ENCODE measurements at regions not wholly inside any gene's neighbourhood (a gene's known extent, or its start where the extent isn't known, plus 50 kb on each side); places are given as distances from the start of the nearest gene placed in this dataset.
"Not testable (repeated sequence)": the region's sequence is repeated elsewhere in the genome, so short reads cannot be mapped to it uniquely, and the experiment has no call there.

DNA sequence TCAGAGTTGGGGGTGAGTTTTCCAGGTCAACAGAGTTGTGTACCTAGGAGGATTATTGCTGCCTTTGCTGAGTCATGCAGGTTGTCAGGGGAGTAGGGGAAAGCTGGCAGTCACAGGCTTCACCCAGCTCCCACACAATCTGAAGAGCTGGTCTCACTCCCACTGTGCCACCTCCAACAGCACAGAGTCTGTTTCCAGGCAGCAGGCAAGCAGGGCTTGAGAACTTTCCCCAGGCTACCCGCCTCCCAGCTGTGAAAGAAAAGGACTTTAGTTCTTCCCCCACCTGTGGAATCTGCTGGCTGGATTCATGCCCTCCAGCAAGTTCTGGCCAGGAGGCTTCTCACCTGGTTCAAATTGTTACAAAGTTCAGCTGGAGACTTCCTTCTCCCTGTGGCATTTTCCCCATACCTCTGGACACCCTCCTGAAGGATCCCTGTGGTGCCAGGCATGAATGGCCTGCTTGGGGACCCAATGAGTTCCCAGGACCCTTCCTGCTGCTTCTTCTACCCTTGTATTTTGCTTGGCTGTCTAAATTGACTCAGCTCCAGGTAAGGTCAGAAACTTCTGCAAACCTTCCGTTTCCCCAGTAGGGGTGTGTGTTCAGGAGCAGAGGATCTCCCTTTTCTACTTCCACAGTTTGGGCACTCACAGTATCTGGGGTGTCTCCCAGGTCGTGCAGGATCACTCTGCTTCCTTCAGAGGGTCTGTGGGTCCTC, 378.1 kb upstream of the MAN1A1 start:
- in situ Hi-C loops (cut with MboI; ENCODE audit: low sequenced_read_pairs): no loop called here
- Histone ChIP-seq H3K4me2 (ENCODE audit: low read depth, low read length) (no peak overlapping the region), H3K27ac (ENCODE audit: insufficient read depth, low read length) (no peak overlapping the region), H2BK20ac (ENCODE audit: low read depth, low read length) (no peak overlapping the region), H3K23ac (ENCODE audit: low read depth, low read length) (no peak overlapping the region), H2AK5ac (ENCODE audit: low read depth, low read length) (no peak overlapping the region), H3K4ac (ENCODE audit: low read depth, low read length) (no peak overlapping the region), H3K4me1 (ENCODE audit: control insufficient read depth, insufficient read depth, low read length) (no peaks in the 10 kb centered on the region), H2BK5ac (ENCODE audit: low read depth, low read length, poor library complexity, severe bottlenecking) (no peak overlapping the region), H4K91ac (ENCODE audit: insufficient read depth, low read depth, low read length) (no peak overlapping the region), H3K9me1 (ENCODE audit: insufficient read depth, low read length) (no peaks in the 10 kb centered on the region), H4K20me1 (ENCODE audit: insufficient read depth, low read length) (no peaks in the 10 kb centered on the region), H3K18ac (ENCODE audit: low read depth, low read length) (no peak overlapping the region), H3K56ac (ENCODE audit: extremely low read depth, insufficient read depth, low read length) (no peak overlapping the region), H3K27me3 (ENCODE audit: control insufficient read depth, insufficient read depth, low read length) (no peaks in the 10 kb centered on the region), H2BK15ac (ENCODE audit: low read depth, low read length) (no peak overlapping the region), H3K79me1 (ENCODE audit: low read depth in 1 of 2, low read length in 2 of 2) (no peaks in the 10 kb centered on the region), H3K14ac (replicated peaks; ENCODE audit: low read depth, low read length) (no peak overlapping the region), H2BK120ac (ENCODE audit: low read depth, low read length) (no peak overlapping the region), H3K9ac (ENCODE audit: low read depth, low read length) (no peak overlapping the region), H4K8ac (ENCODE audit: low read depth in 2 of 2, low read length in 2 of 2) (no peak overlapping the region), H2AFZ (replicated peaks; ENCODE audit: low read length, poor library complexity) (no peak overlapping the region), H4K5ac (ENCODE audit: low read depth, low read length) (no peak overlapping the region), H3K9me3 (ENCODE audit: control insufficient read depth, insufficient read depth, low read length) (no peaks in the 10 kb centered on the region), H3K36me3 (ENCODE audit: control insufficient read depth, insufficient read depth, low read length) (no peaks in the 10 kb centered on the region), H3K4me3 (ENCODE audit: insufficient read depth, low read depth, low read length) (no peak overlapping the region), H2AK9ac (replicated peaks; ENCODE audit: low read depth, low read length, poor library complexity) (no peak overlapping the region)
- WGBS, 2 experiments (ENCODE audit: extremely low coverage in 2 of 2, insufficient read length in 1 of 2): no CpG with 5 or more reads among the region's 3 CpGs
- DNase-seq (no peak), ATAC-seq (ENCODE audit: low read depth) (no peak)
- dilution Hi-C loops (cut with HindIII; ENCODE audit: low sequenced_read_pairs, unreplicated experiment): no loop called here
- intact Hi-C loops (cut with micrococcal nuclease): no loop called here
- BruUV-seq (replicated peaks): no TSS peak
- ChIA-PET CTCF (no interaction called here), POLR2A (ENCODE audit: unreplicated experiment) (no interaction called here)
- TF ChIP-seq CEBPB (IDR thresholded peaks at IDR 0.05; ENCODE audit: low read depth, low read length): no peak

DNA sequence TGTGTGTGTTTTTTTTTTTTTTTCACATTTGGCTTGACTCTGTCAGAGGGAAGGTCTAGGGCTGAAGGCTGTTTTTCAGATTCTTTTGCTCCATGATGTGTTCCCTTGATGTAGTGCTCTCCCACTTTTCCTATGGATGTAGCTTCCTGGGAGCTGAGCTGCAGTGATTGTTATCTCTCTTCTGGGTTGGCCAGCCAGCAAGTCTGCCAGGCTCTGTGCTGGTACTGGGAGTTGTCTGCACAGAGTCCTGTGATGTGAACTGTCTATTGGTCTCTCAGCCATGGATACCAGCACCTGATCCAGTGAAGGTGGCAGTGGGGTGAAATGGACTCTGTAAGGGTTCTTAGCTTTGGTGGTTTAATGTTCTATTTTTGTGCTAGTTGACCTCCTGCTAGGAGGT, 377.4 kb upstream of the MAN1A1 start:
- H2BK15ac ChIP-seq (ENCODE audit: low read depth, low read length); H3K9ac ChIP-seq (ENCODE audit: low read depth, low read length); H4K20me1 ChIP-seq (ENCODE audit: insufficient read depth, low read length); H3K23ac ChIP-seq (ENCODE audit: low read depth, low read length); H3K9me1 ChIP-seq (ENCODE audit: insufficient read depth, low read length); H3K79me1 ChIP-seq (ENCODE audit: low read depth in 1 of 2, low read length in 2 of 2); H3K4me3 ChIP-seq (ENCODE audit: insufficient read depth, low read depth, low read length); POLR2A ChIA-PET (ENCODE audit: unreplicated experiment); H4K5ac ChIP-seq (ENCODE audit: low read depth, low read length); H2BK5ac ChIP-seq (ENCODE audit: low read depth, low read length, poor library complexity, severe bottlenecking); H3K4me1 ChIP-seq (ENCODE audit: control insufficient read depth, insufficient read depth, low read length); dilution Hi-C loops (cut with HindIII; ENCODE audit: low sequenced_read_pairs, unreplicated experiment); BruUV-seq (replicated peaks); H3K18ac ChIP-seq (ENCODE audit: low read depth, low read length); CTCF ChIA-PET; H3K36me3 ChIP-seq (ENCODE audit: control insufficient read depth, insufficient read depth, low read length); ATAC-seq (ENCODE audit: low read depth); H3K27ac ChIP-seq (ENCODE audit: insufficient read depth, low read length); H3K27me3 ChIP-seq (ENCODE audit: control insufficient read depth, insufficient read depth, low read length); DNase-seq; H3K4ac ChIP-seq (ENCODE audit: low read depth, low read length); H2BK120ac ChIP-seq (ENCODE audit: low read depth, low read length); H3K9me3 ChIP-seq (ENCODE audit: control insufficient read depth, insufficient read depth, low read length); intact Hi-C loops (cut with micrococcal nuclease); in situ Hi-C loops (cut with MboI; ENCODE audit: low sequenced_read_pairs); H2AK5ac ChIP-seq (ENCODE audit: low read depth, low read length); H3K4me2 ChIP-seq (ENCODE audit: low read depth, low read length); H4K91ac ChIP-seq (ENCODE audit: insufficient read depth, low read depth, low read length); H2AK9ac ChIP-seq (replicated peaks; ENCODE audit: low read depth, low read length, poor library complexity); H2AFZ ChIP-seq (replicated peaks; ENCODE audit: low read length, poor library complexity); H2BK20ac ChIP-seq (ENCODE audit: low read depth, low read length); H3K14ac ChIP-seq (replicated peaks; ENCODE audit: low read depth, low read length); H3K56ac ChIP-seq (ENCODE audit: extremely low read depth, insufficient read depth, low read length); H4K8ac ChIP-seq (ENCODE audit: low read depth in 2 of 2, low read length in 2 of 2): not testable (repeated sequence)

All from IMR-90 (cell line).